Stimulated activated CD4-positive, alpha-beta T cell treated with anti-CD3 and anti-CD28 coated beads, Interleukin-12 subunit alpha, Interleukin-12 subunit beta, amount 100 ng/mL, for 24 hours (primary cell): ENCODE measurements at regions not wholly inside any gene's neighbourhood (a gene's known extent, or its start where the extent isn't known, plus 50 kb on each side); places are given as distances from the start of the nearest gene placed in this dataset.
"Not testable (repeated sequence)": the region's sequence is repeated elsewhere in the genome, so short reads cannot be mapped to it uniquely, and the experiment has no call there.

Experiments
- DNase-seq, 2 experiments: peaks; one replicate each; pipeline ENCODE4 v3.0.0-alpha.2; 2020; ENCODE audit warnings: low read depth in 2 of 2

GRCh38 chr16:63516394-63516793, 1480.2 kb upstream of the CDH8 start:
- no peak for DNase-seq

GRCh38 chr16:63512910-63513309, 1476.7 kb upstream of the CDH8 start:
- no peak for DNase-seq

GRCh38 chr16:63497408-63497807, 1461.2 kb upstream of the CDH8 start:
- no peak for DNase-seq

DNA sequence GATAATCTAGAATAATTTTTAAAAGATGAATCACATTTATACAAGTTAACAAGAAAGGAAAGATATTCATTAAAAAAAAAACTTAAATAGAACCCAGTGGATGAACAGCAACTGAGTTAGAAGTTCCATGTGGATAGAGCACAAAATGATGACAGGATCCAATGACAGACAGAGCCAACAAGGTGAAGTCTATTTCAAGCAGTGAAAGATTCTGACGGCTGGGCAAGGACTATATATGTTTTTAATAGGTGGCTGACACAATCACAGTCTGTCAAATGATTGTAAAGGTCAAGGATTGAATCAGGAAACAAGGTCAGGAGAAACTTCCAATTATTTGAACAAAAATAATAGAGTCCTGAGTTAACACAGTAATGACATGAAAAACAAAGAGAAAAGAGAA, 1460.0 kb upstream of the CDH8 start:
- DNase-seq = no peak

- no peak for DNase-seq
These were observed 1452.7 kb upstream of the CDH8 start for GRCh38 chr16:63488955-63489354.

DNA sequence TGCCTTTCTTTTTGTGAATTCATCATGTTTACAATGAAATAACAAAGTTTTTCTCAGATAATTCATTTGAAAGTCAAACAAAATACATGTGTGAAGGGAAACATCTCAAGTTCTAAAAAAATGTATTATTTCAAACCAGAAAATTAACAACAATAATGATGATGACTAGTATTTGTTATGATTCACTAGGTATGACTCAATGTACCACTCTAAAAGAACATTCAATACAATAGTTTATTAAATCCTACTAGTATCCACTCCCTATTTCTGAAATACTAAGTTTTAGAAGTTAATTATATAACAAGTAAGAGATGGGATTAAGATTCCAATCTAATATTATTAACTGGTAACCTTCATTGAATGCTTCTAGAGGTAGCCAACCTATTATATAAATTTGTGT, 1444.8 kb upstream of the CDH8 start:
- DNase-seq = no peak

DNA sequence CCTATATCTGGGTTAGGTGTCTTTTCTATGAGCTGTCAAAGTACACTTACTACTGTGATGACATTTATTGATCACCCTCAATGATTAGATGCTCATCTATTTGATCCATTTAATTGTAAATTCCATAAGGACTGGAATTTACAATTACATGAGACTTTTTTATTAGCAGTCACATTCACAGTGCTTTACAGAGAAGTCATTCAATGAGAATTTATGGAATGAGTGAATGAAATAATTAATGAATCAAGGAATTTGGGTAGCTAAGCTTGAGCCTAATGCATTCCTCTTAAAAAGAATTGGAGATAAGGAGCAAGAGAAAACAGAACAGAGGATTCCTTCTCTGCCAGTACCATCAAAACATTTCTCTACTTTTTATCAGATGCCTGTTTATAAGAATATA, 1437.5 kb upstream of the CDH8 start:
- DNase-seq = no peak

DNA sequence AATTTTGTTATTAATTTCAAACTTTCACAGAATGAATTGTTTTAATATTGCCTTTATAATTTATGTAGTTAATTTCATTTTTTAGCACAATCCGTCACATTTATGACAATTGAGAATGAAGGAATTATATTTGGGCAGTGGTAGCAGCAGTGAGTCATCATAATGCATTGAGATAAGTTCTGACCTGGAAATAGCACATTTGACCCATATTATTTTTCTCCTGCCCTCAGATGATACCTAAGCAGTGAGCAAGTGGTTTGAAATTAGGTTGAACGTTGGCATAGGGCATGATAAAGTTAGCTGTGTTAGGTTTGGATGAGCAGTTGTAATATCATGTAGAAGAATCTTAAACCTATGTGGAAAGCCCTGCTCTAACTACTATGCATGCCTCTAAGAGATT, 1431.3 kb upstream of the CDH8 start:
- DNase-seq = no peak

- DNase-seq = no peak
These were observed 1426.1 kb upstream of the CDH8 start for GRCh38 chr16:63462316-63462715.

DNA sequence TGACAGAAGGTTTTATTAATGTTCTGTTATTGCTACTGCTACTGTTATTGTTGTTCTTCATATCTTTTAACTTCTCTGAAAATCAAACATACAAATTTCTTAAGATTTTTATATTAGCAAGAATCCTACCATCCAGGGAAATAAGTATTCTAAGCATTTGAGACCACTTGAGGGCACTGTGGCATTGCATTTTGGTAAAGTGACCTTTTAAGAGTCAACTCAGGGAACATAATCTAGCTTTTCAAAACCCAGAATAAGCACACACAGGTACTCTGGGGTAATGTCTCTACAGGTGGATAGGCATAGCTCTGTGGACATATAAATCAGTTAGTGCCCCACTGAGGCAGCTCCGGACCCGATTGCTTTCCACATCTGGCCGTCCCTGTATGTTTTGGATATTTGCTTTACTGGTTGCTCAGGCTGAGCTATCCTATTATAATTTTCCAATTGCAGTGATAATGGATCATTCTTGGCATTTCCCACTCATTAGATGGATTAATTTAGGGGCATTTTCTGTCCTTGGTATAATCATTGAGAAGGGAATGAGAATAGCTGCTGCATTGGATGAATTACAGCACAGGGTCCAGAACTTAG, 1425.1 kb upstream of the CDH8 start:
- no peak for DNase-seq

DNA sequence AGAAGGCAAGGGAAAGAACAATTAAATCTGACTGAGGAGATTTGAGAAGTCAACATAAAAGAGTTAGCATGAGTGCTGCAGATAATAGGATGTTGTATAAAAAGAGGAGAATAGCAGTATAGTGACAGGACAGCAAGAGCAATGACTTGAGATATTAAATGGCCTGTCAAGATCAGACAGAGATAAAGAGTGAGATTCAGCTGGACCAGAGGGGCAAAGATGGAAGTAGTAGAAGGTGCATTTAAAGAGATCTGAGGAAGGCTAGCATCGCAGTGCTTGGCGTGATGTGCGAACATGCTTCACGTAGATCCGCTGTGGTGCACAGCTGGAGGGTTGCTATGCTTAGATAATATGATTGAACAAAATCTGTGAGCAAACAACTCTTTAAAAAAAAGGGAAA, 1422.6 kb upstream of the CDH8 start:
- DNase-seq = no peak

GRCh38 chr16:63457869-63458268, 1421.6 kb upstream of the CDH8 start:
- DNase-seq = no peak

DNA sequence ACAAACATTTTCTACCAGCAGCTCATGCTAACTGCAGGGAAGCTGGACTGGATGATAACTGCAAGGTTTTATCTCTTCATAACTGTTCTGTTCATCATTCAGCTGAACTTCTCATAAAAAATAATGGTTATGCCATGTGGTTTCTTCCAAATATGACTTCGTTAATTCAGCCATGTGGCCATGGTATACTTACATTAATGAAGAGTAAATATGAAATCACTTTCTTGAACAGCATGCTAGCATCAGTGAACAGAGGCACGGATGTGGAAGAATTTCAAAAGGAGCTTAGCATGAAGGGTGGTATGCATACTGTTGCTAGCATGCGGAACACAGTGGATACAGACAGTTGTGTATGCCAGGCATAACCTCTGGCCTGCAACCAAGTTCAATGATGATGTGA, 1417.0 kb upstream of the CDH8 start:
- no peak for DNase-seq

GRCh38 chr16:63447121-63447520, 1410.9 kb upstream of the CDH8 start:
- no peak for DNase-seq

- no peak for DNase-seq
These were observed 1406.0 kb upstream of the CDH8 start for GRCh38 chr16:63442246-63442645.

- no peak for DNase-seq
These were observed 1390.1 kb upstream of the CDH8 start for GRCh38 chr16:63426275-63426870.

DNA sequence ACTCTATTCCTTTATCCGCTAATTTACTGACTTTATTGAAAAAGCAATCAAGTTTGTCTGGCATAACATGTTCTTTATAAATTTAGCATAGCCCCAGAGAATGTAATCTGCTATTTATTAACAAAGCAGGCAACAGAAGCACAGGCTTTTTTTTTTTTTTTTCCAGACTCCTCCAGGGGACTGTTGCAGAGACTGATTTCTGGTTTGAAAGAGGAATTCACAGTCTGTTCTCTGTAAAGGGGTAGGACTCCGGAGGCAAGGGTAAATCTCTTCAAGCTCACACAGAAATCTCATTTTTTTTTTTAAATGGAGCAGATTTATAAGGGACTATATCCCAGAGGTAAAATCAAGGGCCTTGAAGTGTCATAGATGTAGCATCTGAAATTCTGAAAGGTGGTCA, 1386.5 kb upstream of the CDH8 start:
- no peak for DNase-seq

GRCh38 chr16:63416712-63417111, 1380.5 kb upstream of the CDH8 start:
- DNase-seq = no peak

- DNase-seq = no peak
These were observed 1378.8 kb upstream of the CDH8 start for GRCh38 chr16:63415014-63415413.

DNA sequence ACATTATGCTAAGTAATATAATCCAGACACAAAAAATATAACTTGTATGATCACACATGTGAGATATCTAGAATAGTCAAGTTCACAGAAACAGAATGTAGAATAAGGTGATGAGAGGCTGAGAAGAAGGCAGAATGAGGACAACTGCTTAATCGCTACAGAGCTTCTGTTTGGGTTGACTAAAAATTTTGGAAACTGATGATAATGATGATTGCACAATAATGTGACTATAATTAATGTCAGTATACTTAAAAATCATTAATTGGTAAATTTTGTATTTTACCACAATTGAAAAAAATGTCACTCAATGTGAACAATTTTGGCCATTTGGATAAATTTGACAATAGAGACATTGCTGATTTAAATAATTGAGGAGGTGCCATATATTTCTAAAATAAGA, 1374.4 kb upstream of the CDH8 start:
- DNase-seq = no peak

- no peak for DNase-seq
These were observed 1367.6 kb upstream of the CDH8 start for GRCh38 chr16:63403792-63404191.

- not testable (repeated sequence) for DNase-seq
These were observed 1352.0 kb upstream of the CDH8 start for GRCh38 chr16:63388277-63388676.

DNA sequence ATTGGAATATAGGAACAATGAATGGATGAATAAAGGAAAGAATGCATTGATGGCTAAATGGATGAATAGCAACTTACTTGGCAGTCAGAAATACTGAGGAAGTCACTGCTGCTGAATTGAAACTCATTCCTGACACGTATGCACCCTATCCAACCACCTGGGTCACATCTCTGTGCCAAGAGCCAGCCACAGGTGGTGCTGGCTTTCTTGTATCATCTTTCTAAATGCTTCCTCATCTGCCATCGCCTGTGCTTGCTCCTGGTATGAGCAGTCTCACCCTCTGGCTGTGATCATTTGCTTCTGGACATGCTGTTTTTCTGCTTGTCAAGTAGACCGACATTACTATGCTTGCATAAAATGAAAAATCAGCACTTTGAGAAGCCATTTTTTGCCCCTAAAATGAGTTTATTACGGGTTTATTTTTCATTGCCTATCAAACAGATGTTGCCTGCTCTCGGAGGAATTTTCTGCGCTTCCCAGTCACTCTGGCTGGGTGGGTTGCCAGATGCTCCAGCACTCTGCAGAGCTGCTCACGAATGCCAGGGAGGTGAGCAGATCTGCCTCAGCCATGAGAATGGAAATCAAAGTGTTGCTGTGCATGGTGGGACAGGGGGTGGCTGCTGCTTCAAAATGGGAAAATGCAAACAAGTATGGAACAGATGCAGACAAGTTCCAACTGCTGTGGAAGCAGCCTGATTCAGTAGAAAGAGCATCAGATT, 1349.6 kb upstream of the CDH8 start:
- no peak for DNase-seq

DNA sequence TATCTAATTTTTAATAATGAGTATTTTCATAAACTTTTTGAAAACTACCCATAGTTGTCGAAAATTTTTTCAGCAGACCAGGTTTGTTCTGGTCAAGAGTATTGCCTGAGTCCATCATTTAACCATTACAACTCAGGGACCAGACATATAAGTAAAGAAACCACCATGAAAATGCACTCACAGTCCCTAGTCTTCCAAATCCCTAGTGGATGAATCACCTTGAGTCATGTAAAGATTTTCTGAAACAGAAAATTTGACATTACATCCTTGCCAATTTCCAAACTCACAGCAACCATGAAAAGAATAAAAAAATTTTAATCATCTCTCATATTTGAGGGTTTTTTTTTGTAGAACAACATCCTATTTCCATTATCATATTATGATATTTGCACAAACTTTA, 1337.5 kb upstream of the CDH8 start:
- no peak for DNase-seq
